ENCODE measurements at regions not wholly inside any gene's neighbourhood (a gene's known extent, or its start where the extent isn't known, plus 50 kb on each side); places are given as distances from the start of the nearest gene placed in this dataset.

- H3K27ac ChIP-seq (ENCODE audit: low read depth, low read length), result no peak overlapping the region
- H3K27me3 ChIP-seq (ENCODE audit: insufficient read depth, low read length), result no peaks in the 10 kb centered on the region
- no peaks in the 10 kb centered on the region for H3K4me1 ChIP-seq (ENCODE audit: insufficient read depth, low read length)
- H3K79me2 ChIP-seq (ENCODE audit: insufficient read depth, low read length), result no peaks in the 10 kb centered on the region
- DNase-seq (ENCODE audit: low read depth) (no peak), FAIRE-seq (no peak)
- Mint-ChIP-seq H3K9me3 (ENCODE audit: unreplicated experiment) (peaks cover 2% of the 10 kb centered on the region), H3K36me3 (ENCODE audit: low read depth, unreplicated experiment) (no peaks in the 10 kb centered on the region), H3K27me3 (ENCODE audit: low read depth, unreplicated experiment) (no peaks in the 10 kb centered on the region), H3K4me1 (ENCODE audit: low read depth, unreplicated experiment) (no peaks in the 10 kb centered on the region), H3K4me3 (ENCODE audit: unreplicated experiment) (no peak overlapping the region), H3K27ac (ENCODE audit: unreplicated experiment) (no peak overlapping the region)
- H3K9me3 ChIP-seq (ENCODE audit: insufficient read depth, low read depth, low read length), result no peaks in the 10 kb centered on the region
- H3K4me2 ChIP-seq (ENCODE audit: low read length), result no peak overlapping the region
- H3K9ac ChIP-seq (ENCODE audit: low read length), result no peak overlapping the region
- H3K4me3 ChIP-seq (ENCODE audit: insufficient read depth, low read depth, low read length), result no peak overlapping the region
- H4K20me1 ChIP-seq (ENCODE audit: insufficient read depth, low read length), result no peaks in the 10 kb centered on the region
- no peaks in the 10 kb centered on the region for H3K36me3 ChIP-seq (ENCODE audit: insufficient read depth, low read length)
- H2AFZ ChIP-seq (ENCODE audit: low read depth, low read length), result no peak overlapping the region
- TF ChIP-seq CTCF (IDR thresholded peaks at IDR 0.05; ENCODE audit: insufficient read depth, low read depth, low read length) (no peak), EZH2 (IDR thresholded peaks at IDR 0.05; ENCODE audit: insufficient read depth, low read length) (no peak)
Measured at GRCh38 chr2:160977854-160978253, 182.4 kb upstream of the TANK start.

- H3K4me3 ChIP-seq (ENCODE audit: insufficient read depth, low read depth, low read length), result no peak overlapping the region
- no peaks in the 10 kb centered on the region for H3K27me3 ChIP-seq (ENCODE audit: insufficient read depth, low read length)
- DNase-seq (ENCODE audit: low read depth) (no peak), FAIRE-seq (no peak)
- H3K36me3 ChIP-seq (ENCODE audit: insufficient read depth, low read length), result no peaks in the 10 kb centered on the region
- H3K4me1 Mint-ChIP-seq (ENCODE audit: low read depth, unreplicated experiment), result peaks cover 6% of the 10 kb centered on the region
- TF ChIP-seq EZH2 (IDR thresholded peaks at IDR 0.05; ENCODE audit: insufficient read depth, low read length), result no peak
- no peak overlapping the region for H3K27ac Mint-ChIP-seq (ENCODE audit: unreplicated experiment)
- H3K9ac ChIP-seq (ENCODE audit: low read length), result no peak overlapping the region
- H3K4me3 Mint-ChIP-seq (ENCODE audit: unreplicated experiment), result no peak overlapping the region
- peaks cover 3% of the 10 kb centered on the region for H3K36me3 Mint-ChIP-seq (ENCODE audit: low read depth, unreplicated experiment)
- no peaks in the 10 kb centered on the region for H3K79me2 ChIP-seq (ENCODE audit: insufficient read depth, low read length)
- H3K27ac ChIP-seq (ENCODE audit: low read depth, low read length), result no peak overlapping the region
- H3K9me3 Mint-ChIP-seq (ENCODE audit: unreplicated experiment), result peaks cover 6% of the 10 kb centered on the region
- no peak overlapping the region for H2AFZ ChIP-seq (ENCODE audit: low read depth, low read length)
- H3K27me3 Mint-ChIP-seq (ENCODE audit: low read depth, unreplicated experiment), result no peaks in the 10 kb centered on the region
- no peaks in the 10 kb centered on the region for H3K4me1 ChIP-seq (ENCODE audit: insufficient read depth, low read length)
- no peak overlapping the region for H3K4me2 ChIP-seq (ENCODE audit: low read length)
- no peaks in the 10 kb centered on the region for H4K20me1 ChIP-seq (ENCODE audit: insufficient read depth, low read length)
- no peaks in the 10 kb centered on the region for H3K9me3 ChIP-seq (ENCODE audit: insufficient read depth, low read depth, low read length)
Measured at GRCh38 chr2:160984426-160985077, 175.7 kb upstream of the TANK start.

GRCh38 chr2:160989778-160990177 is 170.4 kb upstream of the TANK start:
- no peak overlapping the region for H2AFZ ChIP-seq (ENCODE audit: low read depth, low read length)
- no peaks in the 10 kb centered on the region for H3K4me1 ChIP-seq (ENCODE audit: insufficient read depth, low read length)
- peaks cover 6% of the 10 kb centered on the region for H3K9me3 Mint-ChIP-seq (ENCODE audit: unreplicated experiment)
- no peaks in the 10 kb centered on the region for H3K27me3 ChIP-seq (ENCODE audit: insufficient read depth, low read length)
- no peak overlapping the region for H3K4me3 ChIP-seq (ENCODE audit: insufficient read depth, low read depth, low read length)
- H3K79me2 ChIP-seq (ENCODE audit: insufficient read depth, low read length), result no peaks in the 10 kb centered on the region
- DNase-seq (ENCODE audit: low read depth), result no peak
- no peaks in the 10 kb centered on the region for H4K20me1 ChIP-seq (ENCODE audit: insufficient read depth, low read length)
- no peak overlapping the region for H3K27ac Mint-ChIP-seq (ENCODE audit: unreplicated experiment)
- no peak overlapping the region for H3K9ac ChIP-seq (ENCODE audit: low read length)
- H3K27ac ChIP-seq (ENCODE audit: low read depth, low read length), result no peak overlapping the region
- no peak overlapping the region for H3K4me2 ChIP-seq (ENCODE audit: low read length)
- no peak overlapping the region for H3K4me3 Mint-ChIP-seq (ENCODE audit: unreplicated experiment)
- H3K27me3 Mint-ChIP-seq (ENCODE audit: low read depth, unreplicated experiment), result no peaks in the 10 kb centered on the region
- TF ChIP-seq CTCF (IDR thresholded peaks at IDR 0.05; ENCODE audit: insufficient read depth, low read depth, low read length) (no peak), EZH2 (IDR thresholded peaks at IDR 0.05; ENCODE audit: insufficient read depth, low read length) (no peak)
- FAIRE-seq, result no peak
- H3K36me3 Mint-ChIP-seq (ENCODE audit: low read depth, unreplicated experiment), result peaks cover 3% of the 10 kb centered on the region
- H3K36me3 ChIP-seq (ENCODE audit: insufficient read depth, low read length), result no peaks in the 10 kb centered on the region
- peaks cover 14% of the 10 kb centered on the region for H3K4me1 Mint-ChIP-seq (ENCODE audit: low read depth, unreplicated experiment)
- H3K9me3 ChIP-seq (ENCODE audit: insufficient read depth, low read depth, low read length), result no peaks in the 10 kb centered on the region

Data from astrocyte (in vitro differentiated cells and primary cell).